KMS-11 (cell line): ENCODE measurements at regions not wholly inside any gene's neighbourhood (a gene's known extent, or its start where the extent isn't known, plus 50 kb on each side); places are given as distances from the start of the nearest gene placed in this dataset.

Experiments
- H2AFZ ChIP-seq: fragments of 200-600 bp; sonication (generic); 2 replicates; pipeline ENCODE4 v1.6.1; 2016; ENCODE audit warnings: antibody characterized with exemption, mixed run types, low read depth
- H3K27ac ChIP-seq: fragments of 200-600 bp; sonication (generic); 2 replicates; pipeline ENCODE4 v1.6.1; 2016; ENCODE audit warnings: mild to moderate bottlenecking, mixed run types
- H3K27me3 ChIP-seq: fragments of 200-600 bp; sonication (generic); 2 replicates; pipeline ENCODE4 v1.6.1; 2017; ENCODE audit warnings: mild to moderate bottlenecking, low read depth, mixed run types, moderate library complexity; ENCODE audit not compliant: insufficient read depth
- H3K36me3 ChIP-seq: fragments of 200-600 bp; sonication (generic); 2 replicates; pipeline ENCODE4 v1.6.1; 2017; ENCODE audit warnings: mild to moderate bottlenecking, mixed run types; ENCODE audit not compliant: insufficient read depth
- H3K4me1 ChIP-seq: fragments of 200-600 bp; sonication (generic); 2 replicates; pipeline ENCODE4 v1.6.1; 2016; ENCODE audit warnings: mild to moderate bottlenecking, low read depth, mixed run types; ENCODE audit not compliant: poor library complexity, severe bottlenecking
- H3K4me2 ChIP-seq: fragments of 200-600 bp; sonication (generic); 2 replicates; pipeline ENCODE4 v1.7.0; 2016; ENCODE audit warnings: mild to moderate bottlenecking, mixed run types
- H3K4me3 ChIP-seq: fragments of 200-600 bp; sonication (generic); IDR thresholded peaks from 2 replicates; pipeline ENCODE4 v1.6.1; 2017; ENCODE audit warnings: low read depth, low read length, mixed read lengths; ENCODE audit not compliant: insufficient read depth
- H3K79me2 ChIP-seq: fragments of 200-600 bp; sonication (generic); 2 replicates; pipeline ENCODE4 v1.6.1; 2016; ENCODE audit warnings: low read depth, mixed run types; ENCODE audit not compliant: insufficient read depth
- H3K9ac ChIP-seq: fragments of 200-600 bp; sonication (generic); 2 replicates; pipeline ENCODE4 v1.6.1; 2016; ENCODE audit warnings: mild to moderate bottlenecking, mixed run types
- H4K20me1 ChIP-seq: fragments of 200-600 bp; sonication (generic); 2 replicates; pipeline ENCODE4 v1.6.1; 2016; ENCODE audit warnings: mild to moderate bottlenecking, mixed run types; ENCODE audit not compliant: insufficient read depth
- TF ChIP-seq, protein P1 (sequence below): fragments of 200-600 bp; sonication (generic); conservative IDR thresholded peaks from 2 replicates; pipeline ENCODE4 v1.6.1; 2017; ENCODE audit warnings: low read depth, mild to moderate bottlenecking, antibody characterized with exemption, low read length, moderate library complexity, mixed read lengths

- Histone ChIP-seq H3K79me2 (no peaks in the 10 kb centered on the region), H3K4me1 (no peaks in the 10 kb centered on the region), H2AFZ (no peak overlapping the region), H3K36me3 (no peaks in the 10 kb centered on the region), H3K9ac (no peak overlapping the region), H3K4me3 (no peak overlapping the region), H3K27ac (no peak overlapping the region), H4K20me1 (no peaks in the 10 kb centered on the region), H3K4me2 (no peak overlapping the region), H3K27me3 (no peaks in the 10 kb centered on the region)
- TF ChIP-seq, protein P1, sequence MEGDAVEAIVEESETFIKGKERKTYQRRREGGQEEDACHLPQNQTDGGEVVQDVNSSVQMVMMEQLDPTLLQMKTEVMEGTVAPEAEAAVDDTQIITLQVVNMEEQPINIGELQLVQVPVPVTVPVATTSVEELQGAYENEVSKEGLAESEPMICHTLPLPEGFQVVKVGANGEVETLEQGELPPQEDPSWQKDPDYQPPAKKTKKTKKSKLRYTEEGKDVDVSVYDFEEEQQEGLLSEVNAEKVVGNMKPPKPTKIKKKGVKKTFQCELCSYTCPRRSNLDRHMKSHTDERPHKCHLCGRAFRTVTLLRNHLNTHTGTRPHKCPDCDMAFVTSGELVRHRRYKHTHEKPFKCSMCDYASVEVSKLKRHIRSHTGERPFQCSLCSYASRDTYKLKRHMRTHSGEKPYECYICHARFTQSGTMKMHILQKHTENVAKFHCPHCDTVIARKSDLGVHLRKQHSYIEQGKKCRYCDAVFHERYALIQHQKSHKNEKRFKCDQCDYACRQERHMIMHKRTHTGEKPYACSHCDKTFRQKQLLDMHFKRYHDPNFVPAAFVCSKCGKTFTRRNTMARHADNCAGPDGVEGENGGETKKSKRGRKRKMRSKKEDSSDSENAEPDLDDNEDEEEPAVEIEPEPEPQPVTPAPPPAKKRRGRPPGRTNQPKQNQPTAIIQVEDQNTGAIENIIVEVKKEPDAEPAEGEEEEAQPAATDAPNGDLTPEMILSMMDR: no peak
Observed at GRCh38 chr3:187567021-187567420, 103.2 kb downstream of the SST start.

DNA sequence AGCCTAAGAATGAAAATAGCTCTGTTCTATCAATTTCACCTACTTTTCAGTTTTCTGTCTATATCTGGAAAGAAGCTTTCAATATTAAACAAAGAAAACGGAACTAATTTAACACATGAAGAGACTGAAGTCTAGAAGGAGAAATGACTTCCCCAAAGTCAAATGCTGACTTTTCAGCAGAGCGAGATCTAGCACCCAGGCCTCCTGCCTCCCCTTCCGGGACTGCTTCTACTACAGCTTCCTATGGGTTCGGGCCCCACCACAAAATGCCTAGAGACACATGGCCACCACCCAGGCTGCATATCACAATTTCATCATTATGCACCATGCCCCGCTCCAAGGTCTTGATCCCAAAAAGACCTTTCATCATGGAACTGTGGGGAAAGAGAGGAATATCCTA, 104.5 kb downstream of the SST start:
- TF ChIP-seq, protein P1: no peak
- no peaks in the 10 kb centered on the region for H3K36me3 ChIP-seq
- no peaks in the 10 kb centered on the region for H3K27me3 ChIP-seq
- no peaks in the 10 kb centered on the region for H3K4me1 ChIP-seq
- H3K4me3 ChIP-seq: no peak overlapping the region
- no peaks in the 10 kb centered on the region for H3K79me2 ChIP-seq
- H4K20me1 ChIP-seq: no peaks in the 10 kb centered on the region
- H3K4me2 ChIP-seq: no peak overlapping the region
- no peak overlapping the region for H3K9ac ChIP-seq
- no peak overlapping the region for H2AFZ ChIP-seq
- no peak overlapping the region for H3K27ac ChIP-seq

DNA sequence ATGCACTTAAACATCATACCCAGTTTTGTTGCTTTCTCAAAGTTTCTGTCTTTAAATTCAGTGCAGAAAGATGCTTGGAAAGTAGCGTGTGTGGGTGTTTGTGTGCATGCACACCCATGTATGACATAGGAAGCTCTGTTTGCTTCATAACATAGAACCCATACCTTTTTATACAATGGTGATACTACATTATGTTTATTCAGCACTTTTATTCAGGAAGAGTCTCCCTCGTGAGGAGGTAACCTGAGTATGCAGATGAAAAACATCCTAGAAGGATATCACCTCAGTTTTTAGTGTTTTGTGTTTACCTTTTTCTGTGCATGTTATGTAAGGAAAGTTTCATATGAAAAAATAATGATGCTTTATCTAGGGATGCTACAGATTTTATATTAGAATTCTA, 111.2 kb downstream of the SST start:
- Histone ChIP-seq H3K9ac (no peak overlapping the region), H4K20me1 (no peaks in the 10 kb centered on the region), H3K4me2 (no peak overlapping the region), H3K4me1 (no peaks in the 10 kb centered on the region), H3K27ac (no peak overlapping the region), H3K36me3 (no peaks in the 10 kb centered on the region), H3K27me3 (no peaks in the 10 kb centered on the region), H2AFZ (no peak overlapping the region), H3K4me3 (no peak overlapping the region), H3K79me2 (no peaks in the 10 kb centered on the region)
- TF ChIP-seq, protein P1: no peak

DNA sequence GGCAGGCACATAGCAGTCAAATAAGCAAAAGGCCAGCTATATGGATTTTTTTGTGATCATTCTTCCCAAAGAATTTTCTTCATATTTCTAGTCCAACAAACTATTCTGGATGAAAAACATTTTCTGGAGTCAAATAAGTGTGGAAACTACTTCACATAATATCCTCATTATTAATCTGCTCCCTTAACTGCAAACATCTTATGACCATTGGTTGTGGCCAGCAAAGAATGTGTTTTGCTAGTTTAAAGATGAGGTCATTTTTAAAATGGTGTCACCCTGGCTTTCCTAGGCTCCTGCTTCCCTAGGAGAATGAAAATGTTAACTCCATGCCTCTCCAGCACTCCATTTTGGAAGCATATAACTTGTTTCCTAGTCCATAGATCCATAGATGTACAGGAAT, 118.8 kb downstream of the SST start:
- no peak overlapping the region for H3K4me3 ChIP-seq
- no peaks in the 10 kb centered on the region for H3K4me1 ChIP-seq
- no peak overlapping the region for H3K9ac ChIP-seq
- no peak overlapping the region for H2AFZ ChIP-seq
- H4K20me1 ChIP-seq: no peaks in the 10 kb centered on the region
- H3K79me2 ChIP-seq: no peaks in the 10 kb centered on the region
- H3K36me3 ChIP-seq: no peaks in the 10 kb centered on the region
- no peaks in the 10 kb centered on the region for H3K27me3 ChIP-seq
- H3K27ac ChIP-seq: no peak overlapping the region
- TF ChIP-seq, protein P1: no peak
- no peak overlapping the region for H3K4me2 ChIP-seq

DNA sequence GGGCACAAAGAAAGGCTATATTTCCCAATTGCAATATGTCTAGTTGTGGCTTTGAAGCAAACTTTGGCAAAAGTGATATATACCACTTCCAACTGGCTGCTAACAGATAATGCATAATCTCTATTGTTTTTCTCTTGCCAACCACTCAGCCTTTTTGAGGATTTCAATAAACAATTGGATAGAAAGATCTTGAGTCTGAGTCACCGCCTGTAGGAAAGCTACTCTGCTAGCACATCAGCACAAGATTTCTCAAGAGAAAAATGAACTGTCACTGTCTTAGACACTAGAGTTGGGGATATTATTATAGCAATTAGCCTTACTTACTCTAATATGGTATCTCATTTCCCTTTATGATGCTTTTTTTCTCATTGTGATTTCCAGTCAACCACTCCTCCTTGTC, 119.7 kb downstream of the SST start:
- Histone ChIP-seq H3K4me3 (no peak overlapping the region), H2AFZ (no peak overlapping the region), H3K27me3 (no peaks in the 10 kb centered on the region), H3K9ac (no peak overlapping the region), H3K27ac (no peak overlapping the region), H4K20me1 (no peaks in the 10 kb centered on the region), H3K4me2 (no peak overlapping the region), H3K79me2 (no peaks in the 10 kb centered on the region), H3K4me1 (no peaks in the 10 kb centered on the region), H3K36me3 (no peaks in the 10 kb centered on the region)
- TF ChIP-seq, protein P1: no peak
